ENCODE measurements at regions not wholly inside any gene's neighbourhood (a gene's known extent, or its start where the extent isn't known, plus 50 kb on each side); places are given as distances from the start of the nearest gene placed in this dataset.

DNA sequence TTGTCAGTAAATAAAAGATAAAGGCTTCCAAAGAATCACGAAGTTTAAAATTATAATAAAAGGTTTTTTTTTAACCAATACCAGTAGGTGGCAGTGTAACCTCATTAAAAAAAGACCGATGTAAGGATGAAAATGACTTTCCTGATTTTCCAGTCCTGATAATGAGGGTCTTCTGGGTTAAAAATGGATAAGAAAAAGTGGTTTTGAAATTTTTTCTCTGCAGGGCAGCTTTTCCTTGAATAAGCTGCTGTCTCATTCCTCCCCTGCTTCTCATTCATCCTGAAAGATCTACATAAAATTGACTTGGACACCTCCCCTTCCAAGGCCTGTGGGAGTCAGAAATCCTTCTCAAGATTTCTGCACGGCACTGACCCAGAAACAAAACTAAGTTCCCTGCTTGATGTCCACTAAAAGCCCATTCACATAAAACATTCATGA is 58.9 kb upstream of the FBXO33 start:
- Histone ChIP-seq H3K4me1 (peaks cover 0 to 7% (median 0%) of the 10 kb centered on the region in 3 donors), H3K27me3 (no peaks in the 10 kb centered on the region), H3K36me3 (no peaks in the 10 kb centered on the region), H3K4me3 (no peak overlapping the region), H3K9me3 (no peaks in the 10 kb centered on the region), H3K27ac (no peak overlapping the region)
- WGBS, 2 donors = 6 to 9% methylated on average over 3 of the region's 3 CpGs
- DNase-seq = no peak
- intact Hi-C loops (cut with DNase I) = no loop called here
- no peak for TF ChIP-seq POLR2A (IDR thresholded peaks at IDR 0.05)
- TF ChIP-seq, protein P1, sequence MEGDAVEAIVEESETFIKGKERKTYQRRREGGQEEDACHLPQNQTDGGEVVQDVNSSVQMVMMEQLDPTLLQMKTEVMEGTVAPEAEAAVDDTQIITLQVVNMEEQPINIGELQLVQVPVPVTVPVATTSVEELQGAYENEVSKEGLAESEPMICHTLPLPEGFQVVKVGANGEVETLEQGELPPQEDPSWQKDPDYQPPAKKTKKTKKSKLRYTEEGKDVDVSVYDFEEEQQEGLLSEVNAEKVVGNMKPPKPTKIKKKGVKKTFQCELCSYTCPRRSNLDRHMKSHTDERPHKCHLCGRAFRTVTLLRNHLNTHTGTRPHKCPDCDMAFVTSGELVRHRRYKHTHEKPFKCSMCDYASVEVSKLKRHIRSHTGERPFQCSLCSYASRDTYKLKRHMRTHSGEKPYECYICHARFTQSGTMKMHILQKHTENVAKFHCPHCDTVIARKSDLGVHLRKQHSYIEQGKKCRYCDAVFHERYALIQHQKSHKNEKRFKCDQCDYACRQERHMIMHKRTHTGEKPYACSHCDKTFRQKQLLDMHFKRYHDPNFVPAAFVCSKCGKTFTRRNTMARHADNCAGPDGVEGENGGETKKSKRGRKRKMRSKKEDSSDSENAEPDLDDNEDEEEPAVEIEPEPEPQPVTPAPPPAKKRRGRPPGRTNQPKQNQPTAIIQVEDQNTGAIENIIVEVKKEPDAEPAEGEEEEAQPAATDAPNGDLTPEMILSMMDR (IDR thresholded peaks at IDR 0.05) = peak; percentile 16 to 53 (median 35)

DNA sequence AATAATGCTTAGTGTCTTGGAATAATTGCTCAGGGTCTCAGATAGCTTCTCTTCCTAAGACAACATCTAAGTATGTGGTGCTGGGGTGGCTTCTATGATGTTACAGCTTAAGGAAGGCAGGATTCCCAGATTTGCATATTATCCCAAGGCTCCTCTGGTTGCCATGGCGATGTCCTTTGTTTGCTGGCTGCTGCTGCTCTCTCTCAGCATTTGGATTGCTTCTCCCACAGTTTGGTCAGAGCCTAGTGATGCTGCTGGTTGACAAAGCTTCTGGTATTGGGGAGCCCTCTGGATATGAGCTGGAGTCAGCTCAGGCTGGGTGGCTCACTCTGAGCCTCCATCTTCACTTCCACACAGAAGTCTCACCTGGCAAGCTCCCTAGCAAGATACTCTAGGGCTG is 56.4 kb upstream of the FBXO33 start:
- no peak for TF ChIP-seq POLR2A (IDR thresholded peaks at IDR 0.05)
- TF ChIP-seq, protein P1 (IDR thresholded peaks at IDR 0.05) = no peak
- Histone ChIP-seq H3K9me3 (no peaks in the 10 kb centered on the region), H3K4me1 (peaks cover 0 to 7% (median 0%) of the 10 kb centered on the region in 3 donors), H3K27ac (no peak overlapping the region), H3K27me3 (no peaks in the 10 kb centered on the region), H3K4me3 (no peak overlapping the region), H3K36me3 (no peaks in the 10 kb centered on the region)
- no peak for DNase-seq
- 33 to 50% methylated on average over 1 of the region's 1 CpG for WGBS, 2 donors
- intact Hi-C loops (cut with DNase I) = no loop called here

DNA sequence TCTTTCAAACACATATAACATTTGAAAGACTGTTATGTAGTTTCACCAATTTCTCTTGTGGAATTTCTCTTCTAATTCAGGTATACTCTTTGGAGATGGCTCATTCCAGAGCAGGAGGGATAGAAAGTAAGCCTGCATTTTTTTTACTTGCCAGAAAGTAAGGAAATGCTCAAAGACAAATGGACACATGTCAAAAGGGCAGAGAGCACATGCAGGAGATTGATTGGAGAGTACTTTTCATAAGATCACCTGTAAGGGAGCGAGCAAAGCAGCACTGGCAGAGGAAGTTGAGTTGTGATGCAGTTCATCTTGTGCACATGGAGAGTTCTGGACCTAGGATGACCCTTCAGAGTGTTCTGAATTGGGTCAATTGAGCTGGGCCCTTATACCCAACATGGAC is 51.4 kb upstream of the FBXO33 start:
- H3K36me3 ChIP-seq = no peaks in the 10 kb centered on the region
- no peak for DNase-seq
- H3K27me3 ChIP-seq = no peaks in the 10 kb centered on the region
- H3K27ac ChIP-seq = no peak overlapping the region
- intact Hi-C loops (cut with DNase I) = no loop called here
- no peaks in the 10 kb centered on the region for H3K4me1 ChIP-seq
- TF ChIP-seq POLR2A (IDR thresholded peaks at IDR 0.05) = no peak
- WGBS, 2 donors = 70% methylated on average over 1 of the region's 1 CpG; no CpG with 5 or more reads in 1 of the 2 donors
- H3K9me3 ChIP-seq = no peaks in the 10 kb centered on the region
- H3K4me3 ChIP-seq = no peak overlapping the region
